Activated CD8-positive, alpha-beta memory T cell treated with anti-CD3 and anti-CD28 coated beads for 24 hours (primary cell): ENCODE measurements at regions not wholly inside any gene's neighbourhood (a gene's known extent, or its start where the extent isn't known, plus 50 kb on each side); places are given as distances from the start of the nearest gene placed in this dataset.

Experiments
- DNase-seq: peaks from one replicate; pipeline ENCODE4 v3.0.0-alpha.2; 2020

DNA sequence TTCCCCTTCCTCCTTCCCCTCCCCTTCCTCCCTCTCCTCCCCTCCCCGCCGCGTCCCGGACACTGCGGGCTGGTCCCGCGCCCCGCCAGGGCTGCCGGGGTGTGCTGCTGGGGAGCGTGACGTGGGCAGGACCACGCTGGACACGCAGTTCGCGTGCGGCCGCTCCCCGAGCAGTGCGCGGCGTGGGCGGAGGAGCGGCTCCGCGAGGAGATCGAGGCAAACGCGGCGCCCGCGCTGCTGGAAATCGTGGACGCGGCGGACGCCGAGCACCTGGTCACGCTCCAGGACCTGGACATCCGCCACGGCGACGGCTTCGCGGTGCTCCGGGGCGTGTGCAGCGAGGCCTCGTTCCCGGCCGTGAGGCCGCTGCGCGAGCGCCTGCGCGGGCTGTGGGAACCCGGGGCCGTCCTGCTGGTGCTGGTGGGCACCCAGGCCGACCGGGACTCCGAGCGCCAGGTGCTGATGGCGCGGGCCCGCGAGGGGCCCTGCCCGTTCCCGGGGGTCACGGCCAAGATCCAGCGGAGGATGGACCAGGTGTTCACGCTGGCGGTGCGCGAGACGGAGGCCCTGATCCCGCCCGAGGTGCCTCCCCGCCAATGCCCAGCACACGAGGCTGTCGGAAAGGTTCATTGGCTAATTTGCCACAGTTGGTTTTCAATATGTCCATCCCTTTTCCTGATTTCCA is 84.3 kb downstream of the TNFAIP2 start:
- no peak for DNase-seq

DNA sequence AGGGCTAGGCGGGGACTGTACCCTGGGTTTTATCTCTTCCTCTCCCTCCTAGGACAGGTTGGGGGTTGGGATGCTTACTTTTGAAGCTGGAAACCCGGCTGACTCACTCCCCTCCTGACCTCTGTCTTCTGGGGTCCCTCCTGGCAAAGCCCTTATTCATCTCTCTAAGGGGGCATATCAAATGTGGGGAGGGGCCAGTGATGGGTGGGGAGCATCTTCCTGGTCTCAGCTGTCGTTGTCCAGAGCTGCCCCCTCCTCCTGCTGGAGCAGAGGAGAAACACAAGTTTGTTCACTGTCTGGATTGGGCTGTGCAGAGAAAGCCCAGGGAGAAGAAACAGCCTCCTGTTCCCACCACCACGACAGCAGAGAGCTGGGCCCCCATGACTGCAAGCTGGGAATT is 85.8 kb downstream of the TNFAIP2 start:
- no peak for DNase-seq

DNA sequence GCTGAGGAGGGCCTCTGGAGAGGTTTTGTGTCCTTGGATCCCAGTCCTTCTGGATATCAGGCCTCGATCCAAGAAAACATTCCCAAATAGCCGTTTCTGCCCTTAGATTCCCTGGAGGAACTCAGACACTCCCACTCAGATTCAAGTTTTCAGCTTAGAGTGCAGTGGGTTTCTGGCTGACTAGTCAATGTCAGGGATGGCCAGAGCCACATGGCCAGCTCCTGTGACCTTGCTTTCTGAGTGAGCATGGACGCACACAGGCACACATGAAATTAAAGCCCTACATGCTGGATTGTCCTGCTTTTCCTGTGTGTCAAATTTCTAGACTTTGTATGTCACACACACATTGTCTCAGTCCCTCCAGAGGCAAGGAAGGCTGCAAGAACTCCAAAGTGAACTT is 86.2 kb downstream of the TNFAIP2 start:
- no peak for DNase-seq

DNA sequence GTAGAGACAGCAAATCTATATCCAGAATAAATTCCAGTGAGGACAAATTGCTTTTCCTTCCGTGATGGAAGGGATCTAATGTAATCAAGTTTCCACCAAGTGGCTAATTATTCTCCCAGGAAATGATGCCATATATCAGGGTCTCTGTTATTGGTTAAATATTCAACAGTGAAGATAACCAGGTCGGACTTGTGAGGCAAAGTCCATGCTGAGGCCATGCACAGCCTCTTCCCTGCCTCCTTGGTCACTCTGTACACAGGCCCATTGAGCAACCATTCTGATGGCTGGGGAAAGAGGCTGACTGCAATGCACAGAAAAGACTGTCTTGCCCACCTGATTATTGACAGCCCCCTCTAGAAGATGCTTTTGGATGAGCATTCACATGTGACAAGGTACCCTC is 90.1 kb downstream of the TNFAIP2 start:
- DNase-seq: no peak

DNA sequence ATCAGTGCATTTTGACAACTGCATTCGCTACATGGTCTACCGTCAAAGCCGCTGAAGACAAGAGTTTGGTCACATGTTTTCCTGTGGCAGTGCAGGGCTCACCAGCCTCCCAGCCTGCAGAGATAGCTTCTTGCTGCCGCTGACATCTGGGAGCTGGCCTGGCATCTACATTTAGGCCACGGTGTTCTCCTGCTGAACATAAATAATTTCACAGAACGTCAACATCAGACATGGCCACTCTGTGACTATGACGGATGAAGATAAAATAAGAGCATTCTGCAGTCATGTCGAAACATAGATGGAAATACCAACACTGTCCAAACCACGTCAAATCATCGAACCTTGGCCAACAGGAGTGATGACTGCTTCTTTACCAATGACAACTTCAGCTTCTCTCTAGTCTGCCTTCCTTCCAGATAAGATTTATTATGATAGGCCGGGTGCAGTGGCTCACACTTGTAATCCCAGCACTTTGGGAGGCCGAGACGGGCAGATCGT is 91.2 kb downstream of the TNFAIP2 start:
- no peak for DNase-seq

DNA sequence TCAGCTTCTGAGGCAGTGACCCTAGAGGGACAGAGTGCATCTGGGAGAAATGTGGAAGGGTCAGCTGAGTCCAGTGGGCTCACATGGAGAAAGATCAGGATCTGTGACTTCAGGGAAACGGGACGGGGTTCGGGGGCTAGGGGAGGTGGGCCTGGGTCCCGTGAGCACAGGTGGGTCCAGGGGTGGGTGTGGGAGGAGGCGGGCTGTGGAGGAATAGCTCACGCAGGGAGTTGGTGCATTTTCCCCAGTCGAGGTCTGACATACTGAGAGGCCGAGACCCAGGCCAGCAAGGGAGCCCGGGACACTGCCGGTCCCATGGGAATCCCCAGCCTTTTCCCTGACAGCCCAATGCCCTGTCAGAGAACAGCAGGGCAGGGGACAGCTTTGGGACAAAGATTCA is 93.1 kb downstream of the TNFAIP2 start:
- no peak for DNase-seq

DNA sequence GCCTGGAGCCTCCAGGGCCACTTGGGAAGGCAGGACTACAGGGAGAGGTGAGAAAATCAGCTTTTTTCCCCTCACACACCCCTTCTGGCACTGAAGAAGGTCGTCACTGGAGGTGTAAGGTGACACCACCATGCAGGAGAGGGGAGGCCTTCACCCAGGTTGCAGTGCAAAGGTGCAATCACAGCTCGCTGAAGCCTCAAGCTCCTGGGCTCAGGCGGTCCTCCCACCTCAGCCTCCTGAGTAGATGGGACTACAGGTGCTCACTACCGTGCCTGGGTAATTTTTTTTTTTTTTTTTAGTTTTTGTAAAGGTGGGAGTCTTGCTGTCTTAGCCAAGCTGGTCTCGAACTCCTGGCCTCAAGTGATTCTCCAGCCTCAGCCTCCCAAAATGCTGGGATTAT is 93.6 kb downstream of the TNFAIP2 start:
- DNase-seq: no peak

DNA sequence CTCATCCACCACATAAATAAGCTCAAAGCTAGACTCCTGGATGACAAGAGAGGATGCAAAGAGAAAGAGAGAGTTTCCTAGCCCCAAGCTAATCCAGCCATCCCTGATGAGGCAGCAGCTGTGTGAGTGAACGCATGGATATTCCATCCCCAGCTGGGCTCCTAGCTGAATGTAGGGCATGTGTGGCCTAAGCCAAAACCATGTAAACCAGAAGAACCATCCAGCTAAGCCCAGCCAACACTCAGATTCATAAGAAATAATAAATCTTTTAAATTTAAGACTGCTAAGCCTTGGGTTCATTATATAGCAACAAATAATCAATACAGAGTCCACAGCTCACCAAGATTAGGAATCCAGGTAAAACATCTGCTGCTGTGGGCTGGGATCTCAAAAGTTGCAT is 94.3 kb downstream of the TNFAIP2 start:
- DNase-seq: no peak

DNA sequence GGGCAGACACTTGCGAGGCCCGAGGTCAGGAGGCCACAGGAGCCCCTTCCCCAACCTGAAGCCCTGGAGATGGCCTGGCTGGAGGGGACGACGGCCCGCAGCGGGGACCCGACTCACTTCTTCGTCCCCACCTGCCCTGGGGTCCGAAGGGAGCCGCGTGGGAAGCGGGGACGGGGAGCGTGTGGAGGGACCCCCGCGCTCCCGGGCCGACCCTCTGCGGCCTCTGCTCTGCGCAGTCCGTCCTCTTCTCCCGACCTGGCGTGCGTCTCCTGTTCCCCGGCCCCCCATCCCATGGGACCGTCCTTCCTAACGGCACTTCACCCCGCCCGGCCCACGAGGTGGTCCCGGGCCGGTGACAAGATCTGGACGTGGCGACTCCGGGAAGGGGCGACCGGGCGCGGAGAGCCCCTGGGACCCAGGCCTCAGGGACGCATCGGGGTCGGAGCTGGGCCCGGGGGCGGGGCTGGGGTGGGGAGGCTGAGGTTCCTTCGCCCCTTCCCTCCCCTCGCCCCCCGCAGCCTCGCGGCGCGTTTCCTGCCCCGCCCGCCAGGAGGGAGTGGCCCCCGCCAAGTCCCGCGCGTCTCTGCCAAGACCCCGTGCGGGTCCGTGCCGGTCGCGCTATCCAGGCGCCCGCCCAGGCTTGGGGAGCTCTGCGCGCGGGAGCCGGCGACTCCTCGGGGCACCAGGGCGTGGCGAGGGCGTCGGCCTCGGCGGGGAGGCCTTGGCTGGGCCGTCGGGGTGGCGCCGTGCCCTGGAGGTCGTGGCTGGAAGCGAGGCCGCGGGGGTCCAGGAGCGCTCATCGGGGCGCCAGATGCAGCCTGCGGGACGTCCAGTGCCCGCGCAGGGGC is 97.1 kb downstream of the TNFAIP2 start:
- no peak for DNase-seq

DNA sequence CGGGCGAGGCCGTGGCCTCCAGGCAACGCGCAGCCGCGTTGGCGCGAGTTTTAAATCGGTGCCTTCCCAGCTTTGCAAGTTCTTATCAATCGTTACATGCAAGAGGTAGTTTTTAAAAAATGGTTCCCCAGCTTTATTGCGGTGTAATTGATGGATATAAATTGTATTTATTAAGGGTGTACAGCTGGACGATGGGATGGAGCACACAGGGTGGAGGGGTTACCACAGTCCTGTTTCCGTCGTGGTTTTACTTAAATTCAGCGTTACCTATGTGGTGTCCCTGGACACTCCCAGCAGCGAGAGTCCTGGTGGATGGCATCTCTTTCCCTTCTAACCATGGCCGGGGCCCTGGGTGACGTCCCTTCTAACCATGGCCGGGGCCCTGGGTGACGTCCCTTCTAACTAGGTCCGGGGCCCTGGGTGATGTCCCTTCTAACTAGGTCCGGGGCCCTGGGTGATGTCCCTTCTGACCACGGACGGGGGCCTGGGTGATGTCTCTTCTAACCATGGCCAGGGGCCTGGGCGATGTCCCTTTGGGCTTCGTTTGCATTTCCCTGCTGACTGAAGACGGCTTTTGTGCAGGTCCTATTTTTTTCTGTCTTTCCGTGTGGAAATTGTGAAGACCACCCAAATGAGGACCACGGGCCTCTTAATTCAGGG is 97.9 kb downstream of the TNFAIP2 start:
- no peak for DNase-seq

DNA sequence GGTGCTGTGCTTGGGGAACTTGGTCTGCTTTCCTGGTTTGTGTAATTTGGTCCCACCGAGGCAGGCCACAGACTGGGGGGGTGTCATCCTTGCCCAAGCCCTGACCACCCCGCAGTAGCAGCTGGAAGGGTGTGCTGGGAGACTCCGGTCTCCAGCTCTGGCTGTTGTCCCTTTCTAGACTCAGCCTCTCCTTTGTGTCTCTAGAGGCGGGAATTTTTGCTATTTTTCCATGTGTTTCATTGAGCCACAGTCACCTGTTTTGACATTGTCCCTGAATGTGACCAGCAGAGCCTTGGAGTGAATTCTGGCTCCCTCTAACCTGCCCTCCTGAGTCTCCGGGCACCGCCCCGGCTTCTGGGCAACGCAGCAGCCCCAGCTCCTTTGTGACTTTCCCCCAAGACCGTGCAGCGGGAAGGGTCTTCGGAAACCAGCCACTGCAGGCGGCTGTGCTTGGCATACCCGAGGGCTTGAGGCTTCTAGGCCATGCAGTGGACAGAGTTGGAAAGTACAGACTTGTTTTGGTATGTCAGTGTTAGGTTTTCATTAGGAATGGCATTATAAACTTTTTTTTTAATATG is 98.6 kb downstream of the TNFAIP2 start:
- no peak for DNase-seq

DNA sequence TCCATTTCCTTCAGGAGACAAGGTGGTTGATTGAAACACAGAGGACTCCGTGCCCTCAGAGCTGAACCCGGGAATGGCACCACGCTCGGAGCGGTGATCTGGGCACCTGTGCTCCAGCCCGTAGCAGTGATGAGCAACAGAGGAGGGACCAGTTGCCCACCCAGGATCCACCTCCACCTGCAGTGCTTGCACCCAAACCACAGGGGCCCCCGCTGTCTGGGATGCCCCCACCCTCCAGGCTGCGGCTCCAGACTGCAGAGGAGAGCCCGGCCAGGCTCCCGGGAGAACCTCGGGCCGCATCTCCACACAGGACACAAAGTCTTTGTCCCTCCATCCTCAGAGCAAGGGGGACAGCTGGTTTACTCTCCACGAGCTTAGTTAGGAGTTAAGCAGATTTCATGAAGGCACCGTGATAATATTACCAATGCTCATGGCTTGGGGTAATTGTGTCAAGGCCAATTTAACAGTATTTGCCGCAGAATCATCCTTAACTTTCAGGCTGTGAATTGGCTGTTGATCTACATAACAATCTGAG is 100.6 kb downstream of the TNFAIP2 start:
- no peak for DNase-seq

DNA sequence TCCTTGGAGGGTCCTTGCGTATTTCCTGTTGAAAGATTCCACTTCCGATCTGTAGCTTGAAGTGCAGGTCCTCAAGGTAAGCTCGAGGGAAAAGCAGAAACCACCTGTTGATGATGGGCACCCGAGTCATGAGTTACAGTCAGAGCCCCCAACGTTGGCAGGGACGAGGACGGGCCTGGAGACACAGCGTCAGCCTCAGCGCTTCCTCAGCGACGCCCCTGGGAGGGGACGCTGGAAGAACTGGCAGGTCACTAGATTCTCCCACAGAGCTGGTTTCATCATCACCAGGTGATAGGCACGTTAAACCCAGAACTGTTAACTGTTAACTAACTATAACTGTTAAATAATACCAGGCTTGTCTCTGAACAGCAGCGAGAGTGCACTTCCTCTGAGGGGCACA is 101.8 kb downstream of the TNFAIP2 start:
- no peak for DNase-seq

DNA sequence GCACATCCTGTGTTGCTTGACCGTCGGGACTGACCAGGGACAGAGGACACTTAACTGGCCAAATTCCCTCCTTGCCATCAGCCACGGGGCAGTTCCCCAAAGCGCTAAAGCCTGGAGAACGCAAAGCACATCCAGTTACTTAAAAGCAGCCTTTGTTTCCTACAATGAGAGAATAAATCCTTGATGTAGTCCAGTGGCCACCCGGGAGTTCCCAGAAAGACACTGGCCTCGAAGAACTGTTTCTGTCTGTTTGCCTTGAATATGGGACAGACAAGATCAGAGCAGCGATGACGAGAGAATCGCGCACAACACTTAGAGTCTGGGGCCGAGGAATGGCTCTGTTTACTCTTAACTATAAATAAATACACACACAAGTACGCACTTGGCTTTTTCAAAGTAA is 102.2 kb downstream of the TNFAIP2 start:
- no peak for DNase-seq

DNA sequence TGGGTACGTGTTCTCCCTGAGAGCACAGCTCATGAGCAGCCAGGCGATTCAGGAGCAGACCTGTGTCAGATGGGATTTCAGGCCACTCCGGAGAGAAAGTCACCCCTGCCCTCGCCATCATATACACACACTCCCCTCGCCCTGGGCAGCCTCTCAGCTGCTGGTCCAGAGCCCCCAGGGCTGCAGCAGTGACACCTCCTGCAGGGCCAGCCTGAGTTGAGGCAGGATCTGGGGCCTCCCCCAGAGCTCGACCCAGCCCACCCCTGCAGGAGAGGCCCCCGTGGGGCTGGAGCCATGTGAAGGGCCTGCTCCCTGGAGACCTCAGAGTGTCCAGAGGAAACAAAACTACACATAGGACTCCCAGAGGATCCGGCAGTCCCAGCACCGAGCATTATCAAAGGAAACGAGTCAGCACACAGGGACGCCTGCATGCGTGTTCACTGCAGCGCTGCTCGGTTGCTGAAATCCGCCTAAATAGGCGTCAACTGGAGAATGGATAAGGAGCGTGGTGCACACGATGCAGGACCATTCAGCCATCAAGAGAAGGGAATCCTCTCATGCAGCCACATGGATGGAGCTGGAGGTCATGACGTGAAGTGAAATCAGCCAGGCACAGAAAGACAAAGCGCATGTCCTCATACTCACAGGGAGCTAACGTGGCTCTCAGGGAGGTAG is 104.0 kb downstream of the TNFAIP2 start:
- no peak for DNase-seq

DNA sequence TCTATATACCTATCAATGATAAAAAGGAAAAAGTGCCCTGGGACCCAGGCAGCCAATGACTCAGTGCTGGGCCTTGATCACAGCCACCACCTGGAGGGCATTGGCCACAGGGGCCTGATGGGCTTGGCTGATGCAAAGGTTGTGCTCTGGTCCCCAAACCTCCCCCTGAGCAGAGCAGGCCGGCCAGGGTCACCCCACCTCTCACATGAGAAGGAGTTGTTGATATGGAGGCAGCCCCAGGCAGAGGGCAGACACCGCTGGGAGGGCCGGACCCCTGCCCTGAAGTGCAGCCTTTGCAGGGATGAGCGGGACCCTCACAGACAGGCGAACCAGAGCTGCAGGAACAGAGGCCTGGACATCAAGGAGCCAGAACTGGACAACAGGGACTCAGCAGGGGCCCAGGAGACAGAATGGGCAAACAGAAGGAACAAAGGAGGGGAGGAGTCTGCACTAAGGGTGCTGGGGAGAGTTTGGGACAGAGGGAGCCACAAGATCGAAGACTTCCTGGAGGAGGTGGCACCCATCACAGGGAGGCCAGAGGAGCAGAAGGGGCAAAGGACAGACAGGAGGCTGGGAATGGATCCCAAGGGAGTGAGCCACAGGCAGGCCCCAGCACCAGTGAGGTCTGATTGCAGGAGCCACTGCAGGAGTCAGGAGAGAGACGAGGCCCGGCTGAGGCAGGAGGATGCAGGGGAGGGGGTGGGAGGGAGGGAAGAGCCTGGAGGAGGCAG is 105.0 kb downstream of the TNFAIP2 start:
- no peak for DNase-seq

DNA sequence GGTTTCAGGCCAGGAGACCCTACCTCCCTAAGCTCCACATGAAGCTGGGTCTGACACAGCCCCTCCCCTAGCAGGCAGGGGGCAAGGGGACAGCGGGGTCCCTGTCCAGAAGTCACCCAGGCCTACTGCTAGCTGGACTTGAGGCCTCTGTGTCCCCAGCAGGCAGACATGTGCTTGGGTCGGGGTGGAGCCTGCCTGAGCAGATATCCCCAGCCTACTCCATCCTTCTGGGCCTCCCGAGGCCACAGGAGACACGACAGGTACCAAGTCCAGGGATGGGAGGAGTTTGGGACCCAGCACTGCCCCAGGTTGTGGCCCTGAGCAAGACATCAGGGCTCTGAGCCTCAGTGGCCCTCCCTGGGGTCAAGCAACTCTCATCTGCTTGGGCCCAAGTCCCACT is 105.2 kb upstream of the EIF5 start:
- no peak for DNase-seq

DNA sequence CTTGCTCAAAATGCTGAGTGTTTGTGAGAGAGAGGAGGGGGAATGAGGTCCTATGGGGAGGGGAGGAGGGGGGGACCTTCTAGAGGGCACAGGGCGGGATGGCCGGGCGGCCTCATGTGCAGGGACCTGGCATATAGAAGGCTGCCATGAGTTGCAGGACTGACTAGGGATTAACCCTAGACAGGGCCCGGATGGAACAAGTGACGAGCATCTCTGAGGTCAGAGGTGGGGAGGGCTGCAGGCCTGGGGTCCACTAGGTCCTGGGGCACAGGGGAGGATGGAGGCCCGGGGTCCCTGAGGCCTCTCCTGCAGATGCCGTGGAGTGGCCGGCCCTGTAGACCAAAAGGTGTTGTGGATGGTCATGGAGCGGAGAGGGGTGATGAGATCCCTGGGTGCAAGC is 104.0 kb upstream of the EIF5 start:
- DNase-seq: no peak

DNA sequence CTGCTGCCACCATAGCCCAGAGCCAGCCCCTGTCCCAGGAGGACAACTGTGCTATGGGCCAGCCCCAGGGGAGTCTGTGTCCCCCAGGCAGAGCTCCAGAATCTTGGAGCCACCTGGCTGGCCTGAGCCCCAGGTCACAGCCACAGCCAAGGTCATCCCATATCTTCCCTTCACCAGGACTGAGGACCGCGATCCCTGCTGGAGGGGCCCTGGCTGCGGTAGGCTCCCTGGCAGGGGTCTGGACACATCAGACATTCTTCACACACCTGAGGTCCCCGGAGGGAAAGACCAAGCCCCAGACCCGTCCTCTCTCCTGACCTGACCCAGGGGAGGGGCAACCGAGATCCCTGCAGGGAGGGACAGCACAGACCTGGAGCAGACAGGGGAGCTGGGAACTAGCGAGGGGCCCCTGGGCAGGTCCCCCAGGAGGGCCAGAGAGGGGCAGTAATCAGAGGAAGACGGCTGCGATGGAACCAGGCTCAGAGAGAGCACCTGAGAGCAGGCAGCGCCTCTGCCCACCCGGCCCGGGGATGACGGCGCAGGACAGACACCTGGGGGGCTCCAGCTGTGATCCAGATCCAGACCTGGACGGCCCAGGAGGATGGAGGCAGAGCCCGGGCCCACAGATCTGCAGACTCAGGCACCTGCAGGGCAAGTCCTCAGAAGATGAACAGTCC is 103.2 kb upstream of the EIF5 start:
- no peak for DNase-seq

DNA sequence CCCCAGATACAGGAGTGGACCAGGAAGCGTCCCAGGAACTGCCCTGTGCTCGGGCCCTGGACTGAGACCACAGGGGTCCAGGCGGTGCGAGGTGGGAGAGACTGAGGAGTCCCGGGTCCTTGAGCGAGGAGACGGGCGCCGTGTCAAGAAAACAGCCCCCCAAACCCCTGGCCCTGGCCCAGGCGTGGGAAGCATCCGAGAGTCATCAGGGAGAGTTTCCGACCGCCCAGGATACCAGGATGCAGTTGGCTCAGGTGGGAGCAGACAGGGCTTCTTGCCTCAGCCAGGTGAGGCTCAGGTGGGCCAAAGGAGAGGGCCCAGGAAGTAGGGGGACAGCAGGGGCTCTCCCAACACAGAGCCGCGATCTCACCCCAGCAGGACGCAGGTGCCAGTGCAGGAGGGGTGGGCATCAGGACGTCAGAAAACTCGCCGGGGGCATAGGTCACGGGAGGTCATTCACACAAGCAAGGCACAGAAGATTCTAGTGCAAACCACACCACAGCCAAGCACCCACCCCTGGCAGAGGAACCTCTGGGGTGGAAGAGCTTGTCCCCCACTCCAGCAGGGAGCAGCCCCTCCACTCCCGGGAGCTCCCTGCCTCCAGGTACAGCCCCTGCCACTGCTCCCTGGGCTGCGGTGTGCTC is 102.5 kb upstream of the EIF5 start:
- DNase-seq: no peak
